GM12873 (cell line): ENCODE measurements at regions not wholly inside any gene's neighbourhood (a gene's known extent, or its start where the extent isn't known, plus 50 kb on each side); places are given as distances from the start of the nearest gene placed in this dataset.

Source experiments
- CTCF ChIP-seq: IDR thresholded peaks from 2 replicates; pipeline ENCODE4 v1.5.1; 2012; ENCODE audit warnings: low read depth, mild to moderate bottlenecking, moderate library complexity, low read length, control low read depth; ENCODE audit not compliant: insufficient read depth; ENCODE audit errors: missing control alignments

- no peak for TF ChIP-seq CTCF
Observed at GRCh38 chr7:15947754-15948153, 261.3 kb upstream of the MEOX2 start.

- no peak for TF ChIP-seq CTCF
Observed at GRCh38 chr7:15938115-15938514, 251.6 kb upstream of the MEOX2 start.

GRCh38 chr7:15937571-15937970 is 251.1 kb upstream of the MEOX2 start:
- no peak for TF ChIP-seq CTCF

- TF ChIP-seq CTCF, result no peak
Observed at GRCh38 chr7:15936991-15937390, 250.5 kb upstream of the MEOX2 start.

GRCh38 chr7:15932318-15932717 is 245.8 kb upstream of the MEOX2 start:
- TF ChIP-seq CTCF, result no peak

- TF ChIP-seq CTCF, result no peak
Observed at GRCh38 chr7:15929411-15929810, 242.9 kb upstream of the MEOX2 start.

GRCh38 chr7:15925608-15926007 is 239.1 kb upstream of the MEOX2 start:
- TF ChIP-seq CTCF, result no peak
